ENCODE measurements at regions not wholly inside any gene's neighbourhood (a gene's known extent, or its start where the extent isn't known, plus 50 kb on each side); places are given as distances from the start of the nearest gene placed in this dataset.
"Not testable (repeated sequence)": the region's sequence is repeated elsewhere in the genome, so short reads cannot be mapped to it uniquely, and the experiment has no call there.

DNA sequence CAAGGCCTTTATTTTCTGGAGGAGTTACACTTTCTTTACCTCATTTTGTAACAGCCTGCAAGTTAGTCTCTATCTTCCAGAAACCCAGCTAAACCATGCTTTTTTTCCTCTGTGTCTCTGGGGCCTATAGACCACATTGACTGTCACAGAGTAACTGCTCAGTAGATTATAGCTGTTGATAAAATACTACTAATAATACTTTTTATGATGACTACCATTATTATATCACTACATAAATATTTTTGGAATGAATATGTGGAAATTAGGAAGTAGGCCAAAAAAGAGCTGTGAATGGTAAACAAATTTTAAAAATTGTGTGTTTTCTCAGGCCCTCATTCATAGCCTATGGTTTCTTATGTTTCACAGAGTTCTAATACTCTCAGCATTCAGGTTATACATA is 233.1 kb upstream of the USP24 start:
- DNase-seq (ENCODE audit: low read depth in 1 of 2, low spot score in 1 of 2): no peak

- DNase-seq (ENCODE audit: low read depth in 1 of 2, low spot score in 1 of 2): no peak
These were observed 232.3 kb upstream of the USP24 start for GRCh38 chr1:55447488-55447887.

DNA sequence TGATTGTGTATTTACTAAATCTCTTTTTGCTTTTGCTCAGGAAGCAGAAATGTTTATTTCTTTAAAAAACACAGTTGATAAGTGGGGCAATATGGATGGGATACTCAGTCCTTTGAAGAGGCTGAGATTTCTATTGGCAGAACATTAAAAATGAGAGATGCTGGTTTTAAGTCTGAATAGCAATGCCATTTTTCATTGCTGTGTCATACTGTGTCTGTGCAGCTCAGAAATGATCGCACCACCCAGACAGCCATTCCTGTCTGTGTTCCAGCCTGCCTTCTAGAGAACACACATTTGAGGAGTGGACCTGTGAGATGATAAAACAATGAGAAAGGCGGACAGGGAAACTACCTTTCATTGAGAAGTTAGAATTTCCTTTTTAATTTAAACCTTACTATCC is 231.2 kb upstream of the USP24 start:
- DNase-seq (ENCODE audit: low read depth in 1 of 2, low spot score in 1 of 2): no peak

- no peak for DNase-seq (ENCODE audit: low read depth in 1 of 2, low spot score in 1 of 2)
These were observed 230.3 kb upstream of the USP24 start for GRCh38 chr1:55445416-55445815.

- DNase-seq (ENCODE audit: low read depth in 1 of 2, low spot score in 1 of 2): no peak
These were observed 229.5 kb upstream of the USP24 start for GRCh38 chr1:55444667-55445066.

- no peak for DNase-seq (ENCODE audit: low read depth in 1 of 2, low spot score in 1 of 2)
These were observed 228.2 kb upstream of the USP24 start for GRCh38 chr1:55443175-55443915.

DNA sequence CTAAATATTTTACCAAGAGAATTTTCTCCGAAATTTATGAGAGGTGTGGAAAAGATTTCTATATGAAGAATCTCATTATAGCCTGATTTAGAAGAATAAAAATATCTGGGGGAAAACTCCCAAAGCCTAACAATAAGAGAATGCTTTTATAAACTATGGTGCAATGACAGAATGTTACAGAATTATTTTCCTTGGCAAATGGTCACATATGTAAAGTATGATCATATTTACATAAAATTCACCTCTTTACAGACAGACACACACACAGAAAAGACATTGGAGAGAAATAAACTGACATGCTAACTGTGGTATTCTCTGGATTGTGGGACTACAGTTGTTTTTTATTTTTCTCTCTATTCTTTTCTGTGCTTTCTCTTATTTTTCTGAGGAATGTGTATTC is 226.3 kb upstream of the USP24 start:
- DNase-seq (ENCODE audit: low read depth in 1 of 2, low spot score in 1 of 2): no peak

DNA sequence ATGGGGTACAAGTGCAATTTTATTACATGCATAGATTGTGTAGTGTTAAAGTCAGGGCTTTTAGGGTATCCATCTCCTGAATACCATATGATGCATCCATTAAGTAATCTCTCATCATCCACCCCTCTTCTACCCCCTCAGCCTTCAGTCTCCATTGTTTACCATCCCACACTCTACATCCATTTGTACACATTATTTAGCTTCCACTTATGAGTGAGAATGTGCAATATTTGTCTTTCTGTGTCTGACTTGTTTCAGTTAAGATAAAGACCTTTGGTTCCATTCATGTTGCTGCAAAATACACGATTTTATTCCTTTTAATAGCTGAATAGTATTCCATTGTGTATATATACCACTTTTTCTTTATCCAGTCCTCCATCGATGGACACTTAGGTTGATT is 222.5 kb upstream of the USP24 start:
- DNase-seq (ENCODE audit: low read depth in 1 of 2, low spot score in 1 of 2): no peak

DNA sequence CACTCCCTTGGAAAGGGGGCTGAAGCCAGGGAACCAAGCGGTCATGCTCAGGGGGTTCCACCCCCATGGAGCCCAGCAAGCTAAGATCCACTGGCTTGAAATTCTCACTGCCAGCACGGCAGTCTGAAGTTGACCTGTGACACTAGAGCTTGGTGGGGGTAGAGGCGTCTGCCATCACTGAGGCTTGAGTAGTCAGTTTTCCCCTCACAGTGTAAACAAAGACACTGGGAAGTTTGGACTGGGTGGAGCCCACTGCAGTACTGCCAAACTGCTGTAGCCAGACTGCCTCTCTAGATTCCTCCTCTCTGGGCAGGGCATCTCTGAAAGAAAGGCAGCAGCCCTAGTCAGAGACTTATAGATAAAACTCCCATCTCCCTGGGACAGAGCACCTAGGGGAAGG is 215.6 kb upstream of the USP24 start:
- not testable (repeated sequence) for DNase-seq (ENCODE audit: low read depth in 1 of 2, low spot score in 1 of 2)

GRCh38 chr1:55430206-55430605 is 215.0 kb upstream of the USP24 start:
- DNase-seq (ENCODE audit: low read depth in 1 of 2, low spot score in 1 of 2): not testable (repeated sequence)

GRCh38 chr1:55428944-55429931 is 214.1 kb upstream of the USP24 start:
- DNase-seq (ENCODE audit: low read depth in 1 of 2, low spot score in 1 of 2): no peak

- no peak for DNase-seq (ENCODE audit: low read depth in 1 of 2, low spot score in 1 of 2)
These were observed 213.1 kb upstream of the USP24 start for GRCh38 chr1:55428231-55428630.

DNA sequence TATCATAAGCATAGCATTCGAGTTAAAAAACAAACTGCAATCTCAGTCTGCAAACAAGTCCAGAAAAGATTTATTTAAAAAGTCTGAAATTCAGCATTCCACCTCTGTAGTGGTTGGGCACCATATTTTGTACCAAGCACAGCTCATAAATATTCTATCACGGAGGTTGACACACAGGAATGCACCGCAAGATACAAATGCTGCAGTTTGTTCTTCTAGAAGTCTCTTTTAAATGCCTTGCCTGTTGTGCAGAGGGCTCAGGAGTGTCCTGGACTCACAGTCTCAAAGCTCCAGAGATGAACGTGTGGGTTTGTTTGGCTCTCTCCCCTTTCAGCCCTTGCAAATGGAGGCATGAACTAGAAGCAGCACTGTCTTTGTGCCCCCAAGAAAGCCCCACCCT is 212.4 kb upstream of the USP24 start:
- no peak for DNase-seq (ENCODE audit: low read depth in 1 of 2, low spot score in 1 of 2)

- no peak for DNase-seq (ENCODE audit: low read depth in 1 of 2, low spot score in 1 of 2)
These were observed 211.5 kb upstream of the USP24 start for GRCh38 chr1:55426619-55427018.

GRCh38 chr1:55426156-55426555 is 211.0 kb upstream of the USP24 start:
- no peak for DNase-seq (ENCODE audit: low read depth in 1 of 2, low spot score in 1 of 2)

DNA sequence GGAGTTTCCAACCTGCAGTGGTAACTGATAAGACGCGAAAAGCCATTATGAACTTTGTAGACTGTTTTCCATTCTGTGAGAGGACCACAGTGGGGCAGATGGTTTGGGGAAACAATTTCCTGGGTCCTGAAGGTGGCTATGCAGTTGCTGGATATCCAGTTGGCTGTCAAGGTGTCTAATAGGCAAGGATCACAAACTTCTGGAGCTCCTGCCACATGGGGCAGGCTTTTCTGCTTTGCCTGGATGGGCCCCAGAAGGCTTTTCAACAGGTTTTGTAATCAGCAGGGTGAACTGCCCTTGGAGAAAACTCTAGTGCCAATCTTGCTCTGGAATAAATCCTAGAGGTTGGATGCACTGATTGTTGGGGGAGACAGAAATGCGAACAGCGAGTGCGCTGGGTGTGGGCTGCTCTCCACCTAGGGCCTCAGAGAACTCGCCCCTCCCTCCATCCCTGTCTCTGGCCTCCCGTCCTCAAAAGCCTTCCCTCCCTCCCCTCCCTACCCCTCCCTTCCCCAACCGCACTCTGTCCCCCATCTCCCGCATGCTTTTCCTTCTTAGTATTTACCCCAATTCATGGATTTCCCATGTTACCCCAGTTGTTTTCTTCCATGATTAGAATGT is 210.3 kb upstream of the USP24 start:
- DNase-seq (ENCODE audit: low read depth in 1 of 2, low spot score in 1 of 2): no peak

DNA sequence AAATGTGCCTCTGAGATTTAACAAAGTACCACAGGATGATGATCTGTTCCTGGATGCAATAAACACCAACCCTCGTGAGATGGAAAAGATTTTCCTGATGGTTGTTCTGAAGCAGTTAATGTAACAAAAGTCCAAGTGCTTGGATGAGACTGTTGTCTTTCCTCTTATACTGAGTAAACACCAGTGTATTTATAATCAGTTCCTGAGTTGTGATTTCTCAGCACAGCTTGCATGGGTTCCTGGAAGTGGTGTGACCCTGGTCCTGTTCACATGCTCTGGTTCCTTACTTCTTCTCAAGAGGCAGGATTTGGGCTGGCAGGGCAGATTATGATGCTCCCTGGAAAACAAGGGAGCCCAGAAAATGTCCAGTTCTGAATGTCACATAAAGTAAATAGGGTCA is 208.2 kb upstream of the USP24 start:
- no peak for DNase-seq (ENCODE audit: low read depth in 1 of 2, low spot score in 1 of 2)

- DNase-seq (ENCODE audit: low read depth in 1 of 2, low spot score in 1 of 2): no peak
These were observed 206.0 kb upstream of the USP24 start for GRCh38 chr1:55420929-55421716.

- DNase-seq (ENCODE audit: low read depth in 1 of 2, low spot score in 1 of 2): no peak
These were observed 204.9 kb upstream of the USP24 start for GRCh38 chr1:55420026-55420425.

- DNase-seq (ENCODE audit: low read depth in 1 of 2, low spot score in 1 of 2): no peak
These were observed 203.2 kb upstream of the USP24 start for GRCh38 chr1:55418208-55419000.
